NCI-H510A treated with DMSO at 0.1 percent for 48 hours (cell line): ENCODE measurements at regions not wholly inside any gene's neighbourhood (a gene's known extent, or its start where the extent isn't known, plus 50 kb on each side); places are given as distances from the start of the nearest gene placed in this dataset.
A peak's percentile ranks its signal among the peaks of the same experiment; 100 is the strongest.
"Not testable (repeated sequence)": the region's sequence is repeated elsewhere in the genome, so short reads cannot be mapped to it uniquely, and the experiment has no call there.

Experiments
- DNase-seq: peaks from one replicate; lab custom pipeline; 2025; lab: John Stamatoyannopoulos, UW

GRCh38 chr1:104019675-104020049, 270.0 kb downstream of the AMY1C start:
- DNase-seq, result no peak

DNA sequence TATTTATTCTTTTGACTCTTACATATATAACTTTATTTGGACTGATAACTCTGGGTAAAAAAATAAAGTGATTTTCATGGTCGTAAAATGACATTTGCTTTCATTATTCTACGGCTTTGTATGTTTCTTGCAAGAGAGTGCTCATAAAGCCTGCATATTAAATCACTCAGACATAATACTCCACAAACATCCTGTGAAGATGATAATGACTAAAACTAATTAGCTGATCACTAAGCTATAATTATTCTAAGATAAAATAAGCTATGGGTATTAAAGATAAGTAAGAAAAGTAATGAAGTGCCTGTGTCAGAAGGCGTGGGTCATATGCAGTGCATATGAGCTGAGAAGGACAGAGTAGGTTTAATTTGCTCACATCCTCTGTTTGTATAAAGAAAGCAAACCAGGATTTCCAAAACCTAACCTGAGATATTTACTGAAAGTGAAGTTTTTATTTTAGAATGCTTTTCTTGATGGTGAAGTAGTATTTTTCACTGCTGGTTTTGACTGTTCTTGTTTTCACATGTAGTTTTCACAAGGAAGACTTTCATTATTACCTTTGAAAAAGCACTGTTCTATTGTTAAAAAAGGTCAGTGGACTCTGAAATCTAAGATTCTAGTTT, 278.8 kb downstream of the AMY1C start:
- DNase-seq, result no peak

DNA sequence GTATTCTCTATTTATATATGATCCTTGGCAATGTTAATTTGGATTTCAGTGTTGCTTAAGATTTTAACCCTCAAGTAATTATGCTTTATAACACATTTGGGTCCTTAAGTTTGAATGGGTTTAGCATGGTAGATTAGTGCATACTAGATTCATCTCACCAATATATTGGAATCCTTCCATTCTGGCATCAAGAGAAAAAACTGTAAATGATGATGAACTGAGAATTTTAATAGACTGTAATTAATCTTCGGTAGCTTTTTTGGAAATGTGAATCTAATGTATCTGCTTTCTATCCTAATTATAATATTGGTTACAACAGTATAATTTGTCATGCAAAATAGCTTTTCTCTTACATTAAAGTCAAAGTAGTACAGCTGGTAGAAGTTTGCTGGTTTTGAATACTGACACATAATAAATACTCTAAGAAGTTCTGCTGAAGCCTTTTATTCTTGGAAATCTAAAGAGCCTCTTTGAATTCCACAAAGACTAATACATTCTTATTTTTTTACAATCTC, 279.8 kb downstream of the AMY1C start:
- DNase-seq, result no peak

- DNase-seq, result no peak
Measured at GRCh38 chr1:104056786-104057185, 307.1 kb downstream of the AMY1C start.

DNA sequence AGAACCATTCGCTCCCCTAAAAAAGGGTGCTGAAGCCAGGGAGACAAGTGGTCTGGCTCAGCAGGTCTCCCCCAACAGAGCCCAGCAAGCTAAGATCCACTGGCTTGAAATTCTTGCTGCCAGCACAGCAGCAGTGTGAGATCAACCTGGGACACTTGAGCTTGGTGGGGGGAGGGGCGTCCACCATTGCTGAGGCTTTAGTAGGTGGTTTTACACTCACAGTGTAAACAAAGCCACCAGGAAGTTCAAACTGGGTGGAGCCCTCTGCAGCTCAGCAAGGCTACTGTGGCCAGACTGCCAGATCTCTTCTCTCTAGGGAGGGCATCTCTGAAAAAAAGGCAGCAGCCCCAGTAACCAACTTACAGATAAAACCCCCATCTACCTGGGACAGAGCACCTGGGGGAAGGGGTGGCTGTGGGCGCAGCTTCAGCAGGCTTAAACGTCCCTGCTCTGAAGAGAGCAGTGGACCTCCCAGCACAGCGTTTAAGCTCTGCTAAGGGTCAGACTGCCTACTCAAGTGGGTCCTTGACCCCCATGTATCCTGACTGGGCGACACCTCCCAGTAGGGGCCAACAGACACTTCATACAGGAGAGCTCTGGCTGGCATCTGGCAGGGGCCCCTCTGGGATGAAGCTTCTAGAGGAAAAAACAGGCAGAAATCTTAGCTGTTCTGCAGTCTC, 307.7 kb downstream of the AMY1C start:
- peak; percentile 67 for DNase-seq

- DNase-seq, result not testable (repeated sequence)
Measured at GRCh38 chr1:104061637-104062036, 311.9 kb downstream of the AMY1C start.

DNA sequence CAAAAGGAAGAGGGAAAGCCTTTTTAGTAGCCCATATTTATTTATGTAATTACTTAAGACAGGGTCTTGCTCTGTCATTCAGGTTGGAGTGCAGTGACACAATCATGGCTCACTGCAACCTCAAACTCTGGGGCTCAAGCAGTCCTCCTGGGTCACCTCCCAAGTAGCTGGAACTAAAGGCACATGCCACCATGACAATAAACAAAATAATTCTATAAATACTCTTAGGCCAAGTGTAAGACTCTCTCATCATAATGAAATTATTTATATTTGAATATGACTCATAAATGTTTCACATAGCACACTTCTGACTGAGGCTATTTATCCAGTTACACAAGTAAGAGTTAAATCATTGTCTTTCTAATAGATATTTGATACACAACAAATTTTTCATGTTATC, 314.7 kb downstream of the AMY1C start:
- no peak for DNase-seq

GRCh38 chr1:104072915-104073371, 323.2 kb downstream of the AMY1C start:
- no peak for DNase-seq

DNA sequence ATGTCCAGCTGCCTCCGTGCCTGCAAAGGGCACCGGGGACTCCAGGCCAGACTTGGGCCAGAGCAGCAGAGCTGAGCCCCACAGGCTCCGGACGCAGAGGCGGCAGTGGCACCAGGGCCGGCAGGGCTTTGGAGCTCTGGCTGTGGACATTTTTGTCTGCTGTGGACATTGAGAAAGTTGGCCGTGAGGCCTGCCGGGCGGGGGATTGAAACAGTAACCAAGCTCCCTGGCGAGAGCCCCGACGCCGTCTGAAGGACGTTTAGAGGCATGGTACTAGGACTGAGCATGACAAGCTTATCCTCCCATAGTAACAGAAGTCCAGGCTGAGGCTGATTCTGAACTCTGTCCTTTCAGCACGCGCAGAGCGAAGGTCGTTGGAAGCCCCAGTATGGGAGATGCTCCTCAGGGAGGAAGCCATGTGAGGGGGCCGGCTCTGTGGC, 323.8 kb downstream of the AMY1C start:
- no peak for DNase-seq

DNA sequence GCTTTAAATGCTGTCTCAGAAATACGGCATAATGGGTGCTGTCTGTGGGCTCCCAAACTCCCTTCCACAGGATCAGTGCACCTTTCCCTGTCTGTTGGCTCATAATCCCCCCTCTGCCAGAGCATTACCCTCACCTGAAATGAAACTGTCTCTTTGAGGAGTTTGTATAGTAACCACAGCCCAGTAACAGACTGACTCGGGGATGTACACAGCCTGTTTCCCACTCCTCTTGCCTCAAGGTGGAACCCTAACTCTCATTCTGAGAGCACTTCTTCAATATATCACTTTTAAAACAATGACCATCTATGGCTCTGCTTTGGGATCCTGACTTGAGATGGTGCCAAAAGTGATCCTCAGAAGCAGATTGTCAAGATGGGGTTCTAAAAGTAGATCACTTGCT, 332.5 kb downstream of the AMY1C start:
- no peak for DNase-seq

DNA sequence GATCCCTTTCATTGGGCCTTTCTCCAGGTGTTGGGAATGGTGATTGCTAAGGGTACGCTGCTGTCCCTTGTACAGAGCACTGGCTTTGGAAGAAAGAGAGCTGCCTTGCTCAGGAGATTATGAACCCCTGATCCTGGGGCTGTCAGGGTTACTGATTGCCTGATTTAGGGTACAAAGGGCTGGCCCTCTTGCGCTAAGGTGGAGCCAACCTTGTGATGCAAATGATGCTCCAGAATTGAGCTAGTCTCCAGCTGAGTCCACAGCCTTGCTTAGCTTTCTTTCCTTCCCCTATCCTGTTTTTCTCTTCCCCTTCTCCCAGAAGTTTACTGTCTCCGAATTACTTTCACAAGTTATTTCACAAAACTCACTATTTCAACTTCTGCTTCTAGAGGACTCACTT, 334.7 kb downstream of the AMY1C start:
- DNase-seq, result no peak

DNA sequence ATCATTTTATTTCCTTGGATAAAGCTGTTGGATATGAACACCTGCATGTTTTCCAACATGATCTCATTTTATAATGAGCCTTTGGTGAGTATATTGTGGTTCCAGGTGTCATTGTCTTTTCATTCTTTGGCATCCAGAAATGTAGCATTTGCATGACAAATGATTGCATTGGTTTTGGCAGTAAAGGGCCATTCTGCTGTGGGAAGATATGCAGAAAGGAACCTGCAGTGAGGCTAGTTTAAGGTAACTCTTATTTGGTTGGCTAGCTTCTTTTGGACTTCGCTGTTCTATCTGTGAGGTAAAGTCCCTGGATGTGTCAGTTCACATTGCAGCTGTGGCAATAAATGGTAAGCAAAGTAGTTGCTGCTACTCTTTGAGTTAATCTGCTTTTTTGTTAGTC, 343.0 kb downstream of the AMY1C start:
- DNase-seq, result no peak

GRCh38 chr1:104098837-104099236, 349.1 kb downstream of the AMY1C start:
- no peak for DNase-seq

DNA sequence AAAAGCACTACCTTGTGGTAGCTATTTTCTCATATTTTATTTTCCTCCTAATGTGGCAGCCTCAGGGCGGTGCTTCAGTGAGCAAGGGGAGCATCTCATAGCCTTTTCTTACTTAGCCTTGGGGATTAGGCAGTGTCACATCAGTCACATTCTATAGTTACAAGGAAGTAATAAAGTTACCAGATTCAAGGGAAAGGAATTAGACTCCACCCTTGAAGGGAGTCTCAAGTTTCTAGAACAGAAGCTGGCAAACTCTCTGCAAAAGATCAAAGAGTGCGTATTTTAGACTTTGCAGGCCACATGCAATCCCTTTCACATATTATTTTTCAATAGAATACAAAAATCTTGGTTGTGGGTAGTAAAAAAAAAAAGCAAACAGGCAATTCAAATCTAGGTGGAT, 350.4 kb downstream of the AMY1C start:
- no peak for DNase-seq

DNA sequence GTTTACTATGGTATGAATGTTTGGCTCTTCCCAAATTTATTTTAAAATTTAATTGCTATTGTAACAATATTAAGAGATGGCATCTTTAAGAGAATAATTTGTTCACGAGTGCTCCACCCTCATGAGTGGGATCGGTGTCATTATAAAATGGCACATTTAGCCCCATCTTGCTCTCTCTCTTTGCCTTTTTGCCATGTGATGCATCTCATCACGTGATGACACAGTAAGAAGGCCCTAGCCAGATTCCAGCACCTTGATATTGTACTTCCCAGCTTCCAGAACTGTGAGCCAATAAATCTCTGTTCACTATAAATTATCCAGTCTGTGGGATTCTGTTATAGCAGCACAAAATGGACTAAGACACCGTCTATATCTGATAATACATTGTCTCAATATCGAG, 355.8 kb downstream of the AMY1C start:
- no peak for DNase-seq

DNA sequence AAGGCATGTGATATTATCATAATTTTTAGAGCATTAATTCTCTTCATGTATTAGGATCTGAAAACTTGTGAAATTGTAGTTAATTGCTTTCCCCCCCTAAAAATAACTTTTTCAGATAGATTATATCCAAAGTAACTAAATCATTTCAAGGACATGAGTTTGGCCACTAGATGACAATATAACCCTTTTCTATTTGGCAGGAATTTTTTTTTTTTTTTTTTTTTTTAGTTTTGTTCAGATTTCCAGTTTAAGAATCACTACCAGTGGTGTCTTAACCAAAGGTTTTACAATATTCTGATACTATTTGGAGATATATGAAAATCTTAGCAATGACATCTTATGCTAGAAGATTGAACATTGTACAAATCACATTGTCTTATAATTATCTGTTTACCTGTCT, 370.8 kb downstream of the AMY1C start:
- no peak for DNase-seq

DNA sequence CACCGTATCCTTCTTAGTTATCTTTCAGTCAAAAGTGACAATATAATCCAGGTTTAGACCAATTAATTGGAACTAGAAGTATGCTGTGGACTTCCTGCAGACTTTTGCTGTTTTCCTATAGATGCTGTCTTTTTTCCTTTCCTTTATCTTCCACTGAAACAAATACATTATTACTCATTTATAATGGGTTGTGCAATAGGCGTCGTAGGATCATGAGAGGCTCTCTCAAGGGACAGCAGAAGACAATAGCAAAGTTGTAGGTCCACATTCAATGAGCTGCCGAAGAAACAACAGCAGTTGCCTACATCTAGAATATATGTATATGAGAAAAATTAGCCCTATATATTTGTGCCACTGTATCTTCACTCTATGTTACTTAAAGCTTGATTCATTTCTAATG, 371.6 kb downstream of the AMY1C start:
- DNase-seq, result no peak

- DNase-seq, result no peak
Measured at GRCh38 chr1:104125266-104125665, 375.6 kb downstream of the AMY1C start.

DNA sequence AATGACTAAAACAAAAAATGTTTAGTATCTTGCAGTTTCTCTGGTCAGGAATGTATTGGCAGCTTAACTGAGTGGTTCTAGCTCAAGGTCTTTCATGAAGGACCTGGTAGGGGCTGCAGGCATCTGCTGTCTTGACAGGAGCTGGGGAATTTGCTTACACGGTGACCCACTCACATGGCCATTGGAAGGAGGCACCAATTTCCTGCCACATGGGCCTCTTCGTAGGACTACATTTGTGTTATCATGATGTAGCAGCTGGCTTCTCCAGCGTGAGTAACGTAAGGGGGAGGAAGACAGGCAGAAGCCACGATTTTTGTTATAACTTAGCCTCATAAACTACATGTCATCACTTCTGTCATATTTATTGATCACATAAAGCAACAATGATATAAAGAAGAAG, 376.3 kb downstream of the AMY1C start:
- DNase-seq, result no peak

GRCh38 chr1:104132382-104132973, 382.8 kb downstream of the AMY1C start:
- peak; percentile 73 for DNase-seq

DNA sequence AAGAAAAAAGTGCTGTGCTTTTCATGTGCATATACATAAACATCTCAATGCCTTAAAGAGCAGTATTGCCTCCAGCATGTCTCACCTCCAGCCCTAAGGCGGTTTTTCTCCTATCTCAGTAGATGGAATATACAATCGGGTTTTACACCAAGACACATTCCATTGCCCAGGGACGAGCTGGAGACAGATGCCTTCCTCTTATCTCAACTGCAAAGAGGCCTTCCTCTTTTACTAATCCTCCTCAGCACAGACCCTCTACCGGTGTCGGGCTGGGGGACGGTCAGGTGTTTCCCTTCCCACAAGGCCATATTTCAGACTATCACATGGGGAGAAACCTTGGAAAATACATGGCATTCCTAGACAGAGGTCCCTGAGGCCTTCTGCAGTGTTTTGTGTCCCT, 385.3 kb downstream of the AMY1C start:
- DNase-seq, result not testable (repeated sequence)

DNA sequence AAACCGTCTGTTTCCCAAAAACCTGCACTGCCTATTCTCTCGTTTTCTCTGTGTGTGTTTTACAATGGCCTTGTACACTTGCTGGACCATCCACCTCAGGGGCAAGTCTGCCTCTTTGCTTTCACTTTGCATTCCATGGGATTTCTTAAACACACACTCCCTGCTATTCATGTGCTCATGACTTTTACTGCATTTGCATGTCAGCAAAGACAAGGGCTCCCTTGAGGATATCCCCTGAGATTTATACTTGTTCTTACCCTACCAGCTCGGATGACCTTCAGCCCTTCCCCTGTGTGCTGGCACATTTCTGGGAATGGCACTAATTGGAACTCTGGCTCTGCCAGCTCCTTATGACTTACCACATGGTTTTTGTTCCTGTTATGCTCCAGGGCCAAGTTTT, 386.9 kb downstream of the AMY1C start:
- no peak for DNase-seq

DNA sequence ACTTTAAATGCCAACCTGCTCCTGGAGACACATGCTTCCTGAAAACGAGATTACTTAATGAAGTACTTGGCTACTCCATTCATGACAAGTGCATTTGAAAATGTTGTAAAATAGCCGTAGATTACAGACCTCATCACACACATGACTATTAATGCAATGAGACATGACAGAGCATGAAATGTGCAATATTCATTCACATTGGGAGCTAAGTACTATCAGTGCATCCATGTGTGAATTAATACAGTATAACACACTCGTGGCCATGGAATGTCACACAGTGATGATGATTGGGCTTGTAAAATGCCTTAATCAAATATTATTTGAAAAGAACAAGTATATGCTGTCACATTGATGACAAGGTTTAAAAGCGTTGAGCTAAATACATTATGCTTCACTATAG, 407.0 kb downstream of the AMY1C start:
- no peak for DNase-seq
